DOHH2 (cell line): ENCODE measurements at regions not wholly inside any gene's neighbourhood (a gene's known extent, or its start where the extent isn't known, plus 50 kb on each side); places are given as distances from the start of the nearest gene placed in this dataset.

Experiments used
- EZH2phosphoT487 ChIP-seq: fragments of 200-600 bp; sonication (generic); IDR thresholded peaks from 2 replicates; pipeline ENCODE4 v1.6.1; 2017; ENCODE audit warnings: borderline replicate concordance, mild to moderate bottlenecking, antibody characterized with exemption, low read length, moderate library complexity, mixed read lengths
- TF ChIP-seq, protein P1 (sequence below): fragments of 200-600 bp; sonication (generic); IDR thresholded peaks from one replicate; pipeline ENCODE4 v1.5.1; 2014; ENCODE audit warnings: antibody characterized with exemption, mild to moderate bottlenecking, low read depth, low read length; ENCODE audit not compliant: poor library complexity, severe bottlenecking

DNA sequence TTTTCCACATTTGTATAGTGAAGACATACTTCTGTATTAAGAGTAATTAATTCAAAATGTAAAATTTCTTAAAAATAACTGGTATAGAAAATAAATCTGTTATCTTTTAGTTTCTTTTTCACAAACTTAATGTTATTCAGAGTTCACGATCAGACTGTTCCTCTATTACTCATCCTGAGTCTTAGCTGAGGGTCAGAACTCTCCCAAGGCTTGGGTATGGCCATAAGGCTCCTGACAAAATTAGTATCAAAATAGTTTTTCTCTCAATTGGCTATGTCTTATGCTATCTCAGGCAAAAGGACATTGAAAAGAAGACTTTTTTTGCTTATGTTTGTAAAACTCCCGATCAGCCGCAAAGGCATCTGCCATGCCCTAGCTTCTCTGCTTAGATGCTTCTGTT lies 56.1 kb upstream of the NAB1 start:
- TF ChIP-seq, protein P1, sequence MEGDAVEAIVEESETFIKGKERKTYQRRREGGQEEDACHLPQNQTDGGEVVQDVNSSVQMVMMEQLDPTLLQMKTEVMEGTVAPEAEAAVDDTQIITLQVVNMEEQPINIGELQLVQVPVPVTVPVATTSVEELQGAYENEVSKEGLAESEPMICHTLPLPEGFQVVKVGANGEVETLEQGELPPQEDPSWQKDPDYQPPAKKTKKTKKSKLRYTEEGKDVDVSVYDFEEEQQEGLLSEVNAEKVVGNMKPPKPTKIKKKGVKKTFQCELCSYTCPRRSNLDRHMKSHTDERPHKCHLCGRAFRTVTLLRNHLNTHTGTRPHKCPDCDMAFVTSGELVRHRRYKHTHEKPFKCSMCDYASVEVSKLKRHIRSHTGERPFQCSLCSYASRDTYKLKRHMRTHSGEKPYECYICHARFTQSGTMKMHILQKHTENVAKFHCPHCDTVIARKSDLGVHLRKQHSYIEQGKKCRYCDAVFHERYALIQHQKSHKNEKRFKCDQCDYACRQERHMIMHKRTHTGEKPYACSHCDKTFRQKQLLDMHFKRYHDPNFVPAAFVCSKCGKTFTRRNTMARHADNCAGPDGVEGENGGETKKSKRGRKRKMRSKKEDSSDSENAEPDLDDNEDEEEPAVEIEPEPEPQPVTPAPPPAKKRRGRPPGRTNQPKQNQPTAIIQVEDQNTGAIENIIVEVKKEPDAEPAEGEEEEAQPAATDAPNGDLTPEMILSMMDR = no peak
- no peak for TF ChIP-seq EZH2phosphoT487
